ENCODE measurements at regions not wholly inside any gene's neighbourhood (a gene's known extent, or its start where the extent isn't known, plus 50 kb on each side); places are given as distances from the start of the nearest gene placed in this dataset.

DNA sequence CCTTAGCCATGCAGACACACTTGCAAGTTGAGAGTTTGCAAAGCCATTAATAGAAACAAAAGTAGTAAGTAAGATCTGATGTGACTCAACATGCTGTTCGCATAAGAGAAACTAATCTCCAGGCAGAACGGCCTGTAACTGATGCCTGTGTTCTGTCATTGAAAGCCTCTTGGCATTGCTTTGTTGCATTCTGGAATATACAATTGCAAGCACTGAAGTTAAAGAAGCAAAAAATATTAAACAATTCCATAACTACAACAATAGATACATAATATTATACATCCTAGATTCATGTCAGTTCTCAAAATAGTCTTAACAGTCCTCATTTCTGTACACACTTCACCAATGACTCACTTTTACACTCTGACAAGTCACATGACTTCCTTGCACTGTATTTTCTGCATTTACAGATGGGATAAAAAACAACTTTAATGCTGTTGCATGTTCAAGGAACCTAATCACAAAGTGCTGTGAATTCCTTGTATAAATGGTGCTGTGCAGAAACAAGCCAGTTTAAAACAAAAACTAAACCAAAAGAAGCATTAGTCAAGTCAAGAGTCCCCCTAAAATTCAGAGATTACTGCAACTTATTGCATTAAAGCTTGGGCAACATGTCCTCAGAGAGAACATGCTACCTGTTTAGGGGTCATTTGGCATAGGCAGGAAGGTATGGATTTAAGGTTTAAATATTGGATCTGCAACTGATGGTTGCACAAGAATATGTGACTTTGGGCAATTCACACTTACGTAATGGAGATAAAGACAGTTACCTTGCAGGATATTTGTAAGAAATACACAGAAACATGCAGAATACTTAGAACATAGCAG, 79.5 kb upstream of the SERP2 start:
- no peak for DNase-seq
- TF ChIP-seq, protein P1, sequence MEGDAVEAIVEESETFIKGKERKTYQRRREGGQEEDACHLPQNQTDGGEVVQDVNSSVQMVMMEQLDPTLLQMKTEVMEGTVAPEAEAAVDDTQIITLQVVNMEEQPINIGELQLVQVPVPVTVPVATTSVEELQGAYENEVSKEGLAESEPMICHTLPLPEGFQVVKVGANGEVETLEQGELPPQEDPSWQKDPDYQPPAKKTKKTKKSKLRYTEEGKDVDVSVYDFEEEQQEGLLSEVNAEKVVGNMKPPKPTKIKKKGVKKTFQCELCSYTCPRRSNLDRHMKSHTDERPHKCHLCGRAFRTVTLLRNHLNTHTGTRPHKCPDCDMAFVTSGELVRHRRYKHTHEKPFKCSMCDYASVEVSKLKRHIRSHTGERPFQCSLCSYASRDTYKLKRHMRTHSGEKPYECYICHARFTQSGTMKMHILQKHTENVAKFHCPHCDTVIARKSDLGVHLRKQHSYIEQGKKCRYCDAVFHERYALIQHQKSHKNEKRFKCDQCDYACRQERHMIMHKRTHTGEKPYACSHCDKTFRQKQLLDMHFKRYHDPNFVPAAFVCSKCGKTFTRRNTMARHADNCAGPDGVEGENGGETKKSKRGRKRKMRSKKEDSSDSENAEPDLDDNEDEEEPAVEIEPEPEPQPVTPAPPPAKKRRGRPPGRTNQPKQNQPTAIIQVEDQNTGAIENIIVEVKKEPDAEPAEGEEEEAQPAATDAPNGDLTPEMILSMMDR (IDR thresholded peaks at IDR 0.05) = no peak

DNA sequence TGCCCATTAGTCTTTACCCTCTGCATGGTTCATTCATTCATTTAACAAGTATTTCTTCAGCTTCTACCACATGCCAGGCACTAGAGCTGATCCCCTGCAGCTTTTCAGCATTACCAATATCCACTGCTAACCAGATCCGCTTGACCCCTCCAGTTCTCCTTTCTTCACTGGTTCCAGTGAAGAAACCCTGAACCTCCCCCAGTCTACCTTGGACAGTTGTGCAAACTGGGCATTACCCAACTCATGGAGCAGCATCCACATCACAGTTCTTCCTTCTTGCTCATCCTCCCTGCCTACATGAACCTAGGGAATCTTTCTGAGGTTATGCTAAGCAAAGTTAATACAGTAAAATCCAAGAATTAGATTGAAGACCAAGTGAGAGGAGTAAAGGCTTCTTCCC, 78.7 kb upstream of the SERP2 start:
- TF ChIP-seq, protein P1 (IDR thresholded peaks at IDR 0.05) = no peak
- DNase-seq (no peak), ATAC-seq (peak; percentile 46)
- intact Hi-C loops (cut with DNase I) = no loop called here
- Histone ChIP-seq H3K4me1 (peaks cover 12% of the 10 kb centered on the region), H3K4me3 (no peak overlapping the region), H3K9me3 (no peaks in the 10 kb centered on the region), H3K27ac (no peak overlapping the region), H3K27me3 (no peaks in the 10 kb centered on the region), H3K36me3 (no peaks in the 10 kb centered on the region)

More for the DNA sequence above, 79.5 kb upstream of the SERP2 start:
- intact Hi-C loops (cut with DNase I) = no loop called here
- Histone ChIP-seq H3K9me3 (no peaks in the 10 kb centered on the region), H3K27me3 (no peaks in the 10 kb centered on the region), H3K36me3 (no peaks in the 10 kb centered on the region), H3K4me1 (peaks cover 12% of the 10 kb centered on the region), H3K4me3 (no peak overlapping the region), H3K27ac (peak overlapping the region; percentile 36)
- ATAC-seq = no peak

- no peak overlapping the region for H3K4me3 ChIP-seq
- H3K4me1 ChIP-seq = peaks cover 27% of the 10 kb centered on the region
- H3K27me3 ChIP-seq = no peaks in the 10 kb centered on the region
- H3K27ac ChIP-seq = no peak overlapping the region
- intact Hi-C loops (cut with DNase I) = no loop called here
- ATAC-seq (no peak), DNase-seq (no peak)
- no peaks in the 10 kb centered on the region for H3K9me3 ChIP-seq
- no peaks in the 10 kb centered on the region for H3K36me3 ChIP-seq
- TF ChIP-seq, protein P1 (IDR thresholded peaks at IDR 0.05) = no peak
Measured at GRCh38 chr13:44296856-44297255, 76.8 kb upstream of the SERP2 start.

GRCh38 chr13:44298314-44298713, 75.3 kb upstream of the SERP2 start:
- H3K36me3 ChIP-seq = no peaks in the 10 kb centered on the region
- H3K27ac ChIP-seq = no peak overlapping the region
- peaks cover 30% of the 10 kb centered on the region for H3K4me1 ChIP-seq
- TF ChIP-seq, protein P1 (IDR thresholded peaks at IDR 0.05) = no peak
- DNase-seq = no peak
- H3K27me3 ChIP-seq = no peaks in the 10 kb centered on the region
- intact Hi-C loops (cut with DNase I) = no loop called here
- no peak overlapping the region for H3K4me3 ChIP-seq
- ATAC-seq = no peak
- H3K9me3 ChIP-seq = no peaks in the 10 kb centered on the region

GRCh38 chr13:44299152-44299943, 74.3 kb upstream of the SERP2 start:
- Histone ChIP-seq H3K27me3 (no peaks in the 10 kb centered on the region), H3K4me3 (no peak overlapping the region), H3K27ac (no peak overlapping the region), H3K9me3 (no peaks in the 10 kb centered on the region), H3K4me1 (peaks cover 25% of the 10 kb centered on the region), H3K36me3 (no peaks in the 10 kb centered on the region)
- DNase-seq = no peak
- no peak for ATAC-seq
- intact Hi-C loops (cut with DNase I) = no loop called here
- TF ChIP-seq, protein P1 (IDR thresholded peaks at IDR 0.05) = no peak

Measured in upper lobe of right lung (tissue), 1 donor.